Natural killer cell (primary cell): ENCODE measurements at regions not wholly inside any gene's neighbourhood (a gene's known extent, or its start where the extent isn't known, plus 50 kb on each side); places are given as distances from the start of the nearest gene placed in this dataset.

ENCODE experiments used
- ATAC-seq, 3 donors: fragments of 150-1000 bp in 2 of 3; fragments of 200-7000 bp in 1 of 3; cut with Tn5 transposase; 1 replicate in 1 of 3; 2 replicates in 2 of 3; pipeline ENCODE4 v1.10.0; 2021; ENCODE audit warnings: mild to moderate bottlenecking in 2 of 3, moderate library complexity in 2 of 3
- DNase-seq, 2 donors: peaks; one replicate each; pipeline versions ENCODE4 v3.0.0 to v3.0.0-alpha.2; 2013 to 2021; ENCODE audit warnings: mixed read lengths in 1 of 2
- H3K27ac ChIP-seq: one replicate; pipeline ENCODE4 v1.5.1; 2013; ENCODE audit warnings: mild to moderate bottlenecking, low read length
- H3K27me3 ChIP-seq: one replicate; pipeline ENCODE4 v1.6.1; 2013; ENCODE audit warnings: low read length; ENCODE audit not compliant: control insufficient read depth, insufficient read depth
- H3K36me3 ChIP-seq: one replicate; pipeline ENCODE4 v1.6.1; 2013; ENCODE audit warnings: low read length; ENCODE audit not compliant: control insufficient read depth, insufficient read depth
- H3K4me1 ChIP-seq: one replicate; pipeline ENCODE4 v1.6.1; 2013; ENCODE audit warnings: low read length; ENCODE audit not compliant: control insufficient read depth, insufficient read depth
- H3K4me3 ChIP-seq: one replicate; pipeline ENCODE4 v1.5.1; 2013; ENCODE audit warnings: low read length
- H3K9me3 ChIP-seq: one replicate; pipeline ENCODE4 v1.6.1; 2013; ENCODE audit warnings: low read length; ENCODE audit not compliant: control insufficient read depth, insufficient read depth
- H3K27ac Mint-ChIP-seq, 2 donors: one replicate each; pipeline ENCODE4 v1.8.0; 2022; ENCODE audit warnings: mild to moderate bottlenecking in 2 of 2, mixed read lengths in 2 of 2, moderate library complexity in 1 of 2
- H3K27me3 Mint-ChIP-seq, 2 donors: one replicate each; pipeline ENCODE4 v1.8.0; 2022; ENCODE audit warnings: low read depth in 2 of 2, mixed read lengths in 2 of 2
- H3K36me3 Mint-ChIP-seq: one replicate; pipeline ENCODE4 v1.8.0; 2022; ENCODE audit warnings: mixed read lengths
- H3K4me1 Mint-ChIP-seq, 2 donors: one replicate each; pipeline ENCODE4 v1.8.0; 2022; ENCODE audit warnings: mixed read lengths in 2 of 2
- H3K4me3 Mint-ChIP-seq: one replicate; pipeline ENCODE4 v1.8.0; 2022; ENCODE audit warnings: mild to moderate bottlenecking, moderate library complexity, mixed read lengths
- H3K9me3 Mint-ChIP-seq, 2 donors: one replicate each; pipeline ENCODE4 v1.8.0; 2022; ENCODE audit warnings: mixed read lengths in 2 of 2
- WGBS: methylation state at CpG from one replicate; pipeline ENCODE4 v1.1.7; 2013; ENCODE audit warnings: missing lambda C conversion rate; ENCODE audit not compliant: insufficient coverage; 5-methylcytosine and 5-hydroxymethylcytosine counted together
- intact Hi-C: fragments of 100-400 bp; cut with micrococcal nuclease; formaldehyde crosslinking; loops from one replicate; pipeline ENCODE4 v1.14.2; 2022
- TF ChIP-seq, protein P1 (sequence below): fragments of 200-600 bp; IDR thresholded peaks from one replicate; pipeline ENCODE4 v1.8.0; 2022; ENCODE audit warnings: antibody characterized with exemption

DNA sequence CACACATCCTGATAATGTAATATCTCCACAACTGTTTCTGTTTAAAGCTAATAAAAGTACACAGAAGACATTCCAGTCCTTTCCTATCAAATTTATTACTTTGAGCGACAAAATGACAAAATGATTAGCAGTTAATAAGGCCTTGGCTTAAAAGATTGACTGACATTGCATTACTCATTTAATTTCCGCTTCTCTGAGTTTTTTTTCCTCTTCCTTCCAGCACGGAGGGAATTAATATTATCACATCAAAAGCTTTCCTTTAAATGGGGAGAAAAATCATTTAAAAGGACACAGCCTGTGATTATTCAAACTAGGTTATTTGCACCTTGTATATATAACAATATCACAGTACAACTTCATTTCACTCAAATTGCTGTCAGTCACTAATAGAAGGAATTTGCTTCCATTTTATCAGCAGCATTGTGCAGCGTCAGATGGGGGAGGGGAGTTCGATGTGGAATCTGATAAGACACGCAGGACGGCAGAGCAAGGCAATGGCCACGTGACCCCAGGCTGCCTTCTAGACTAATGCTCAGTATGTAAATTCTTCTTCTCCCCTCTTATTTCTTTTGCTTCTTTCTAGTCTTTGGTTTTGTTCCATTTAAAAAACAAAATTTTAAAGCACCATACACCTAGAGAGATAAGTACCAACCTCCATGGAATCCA, 400.5 kb downstream of the IRX1 start:
- no peaks in the 10 kb centered on the region for H3K27me3 ChIP-seq
- ATAC-seq (no peak), DNase-seq (no peak)
- intact Hi-C loops = no loop called here
- no peaks in the 10 kb centered on the region for H3K36me3 ChIP-seq
- no peak overlapping the region for H3K4me3 ChIP-seq
- no peak overlapping the region for H3K27ac Mint-ChIP-seq
- no peak overlapping the region for H3K4me3 Mint-ChIP-seq
- no peaks in the 10 kb centered on the region for H3K36me3 Mint-ChIP-seq
- H3K4me1 Mint-ChIP-seq = peaks cover 19 to 23% of the 10 kb centered on the region in 2 donors
- peaks cover 0 to 4% of the 10 kb centered on the region in 2 donors for H3K9me3 Mint-ChIP-seq
- TF ChIP-seq, protein P1, sequence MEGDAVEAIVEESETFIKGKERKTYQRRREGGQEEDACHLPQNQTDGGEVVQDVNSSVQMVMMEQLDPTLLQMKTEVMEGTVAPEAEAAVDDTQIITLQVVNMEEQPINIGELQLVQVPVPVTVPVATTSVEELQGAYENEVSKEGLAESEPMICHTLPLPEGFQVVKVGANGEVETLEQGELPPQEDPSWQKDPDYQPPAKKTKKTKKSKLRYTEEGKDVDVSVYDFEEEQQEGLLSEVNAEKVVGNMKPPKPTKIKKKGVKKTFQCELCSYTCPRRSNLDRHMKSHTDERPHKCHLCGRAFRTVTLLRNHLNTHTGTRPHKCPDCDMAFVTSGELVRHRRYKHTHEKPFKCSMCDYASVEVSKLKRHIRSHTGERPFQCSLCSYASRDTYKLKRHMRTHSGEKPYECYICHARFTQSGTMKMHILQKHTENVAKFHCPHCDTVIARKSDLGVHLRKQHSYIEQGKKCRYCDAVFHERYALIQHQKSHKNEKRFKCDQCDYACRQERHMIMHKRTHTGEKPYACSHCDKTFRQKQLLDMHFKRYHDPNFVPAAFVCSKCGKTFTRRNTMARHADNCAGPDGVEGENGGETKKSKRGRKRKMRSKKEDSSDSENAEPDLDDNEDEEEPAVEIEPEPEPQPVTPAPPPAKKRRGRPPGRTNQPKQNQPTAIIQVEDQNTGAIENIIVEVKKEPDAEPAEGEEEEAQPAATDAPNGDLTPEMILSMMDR = no peak
- H3K27me3 Mint-ChIP-seq = peaks cover 7 to 8% of the 10 kb centered on the region in 2 donors
- H3K27ac ChIP-seq = no peak overlapping the region
- 59% methylated on average over 7 of the region's 8 CpGs for WGBS
- H3K4me1 ChIP-seq = no peaks in the 10 kb centered on the region
- peaks cover 7% of the 10 kb centered on the region for H3K9me3 ChIP-seq

DNA sequence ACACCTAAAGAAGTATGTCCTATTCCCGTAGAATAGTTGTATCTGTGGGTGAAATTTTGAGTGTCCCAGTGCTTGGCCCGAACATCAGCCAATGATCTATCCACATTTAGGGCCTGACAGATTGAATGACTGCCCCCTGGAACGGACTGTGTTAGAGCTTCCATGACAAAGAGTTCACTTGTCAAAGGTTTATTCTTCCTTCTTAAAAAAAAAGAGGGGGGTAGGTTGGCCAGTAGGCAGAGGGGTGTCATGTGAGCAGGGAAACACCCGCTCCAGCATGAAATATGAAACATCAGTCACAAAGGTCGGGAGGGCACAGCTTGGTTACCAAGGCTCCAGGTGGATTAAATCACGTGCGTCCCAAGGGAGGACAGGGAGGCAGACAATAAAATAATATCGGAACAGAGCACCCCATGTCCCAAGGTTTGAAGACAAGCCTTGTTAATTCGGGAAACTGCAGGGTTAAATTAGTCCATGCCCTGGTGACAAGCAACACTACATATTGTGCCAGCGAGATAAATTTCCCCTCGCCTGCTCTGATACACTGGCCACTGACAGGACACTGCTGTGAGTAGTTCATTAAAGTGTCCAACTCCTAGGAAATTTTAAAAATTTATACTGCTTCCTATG, 401.2 kb downstream of the IRX1 start:
- TF ChIP-seq, protein P1 = no peak
- WGBS = 89% methylated on average over 11 of the region's 11 CpGs
- DNase-seq = no peak
- H3K27ac Mint-ChIP-seq = no peak overlapping the region
- H3K36me3 Mint-ChIP-seq = no peaks in the 10 kb centered on the region
- no peak overlapping the region for H3K4me3 ChIP-seq
- H3K9me3 Mint-ChIP-seq = no peaks in the 10 kb centered on the region
- H3K4me1 ChIP-seq = no peaks in the 10 kb centered on the region
- H3K27me3 ChIP-seq = no peaks in the 10 kb centered on the region
- H3K27ac ChIP-seq = no peak overlapping the region
- peaks cover 5% of the 10 kb centered on the region for H3K9me3 ChIP-seq
- H3K4me3 Mint-ChIP-seq = no peak overlapping the region
- H3K27me3 Mint-ChIP-seq = peaks cover 7 to 8% of the 10 kb centered on the region in 2 donors
- intact Hi-C loops = no loop called here
- no peak for ATAC-seq
- H3K36me3 ChIP-seq = no peaks in the 10 kb centered on the region
- H3K4me1 Mint-ChIP-seq = peaks cover 19 to 23% of the 10 kb centered on the region in 2 donors

DNA sequence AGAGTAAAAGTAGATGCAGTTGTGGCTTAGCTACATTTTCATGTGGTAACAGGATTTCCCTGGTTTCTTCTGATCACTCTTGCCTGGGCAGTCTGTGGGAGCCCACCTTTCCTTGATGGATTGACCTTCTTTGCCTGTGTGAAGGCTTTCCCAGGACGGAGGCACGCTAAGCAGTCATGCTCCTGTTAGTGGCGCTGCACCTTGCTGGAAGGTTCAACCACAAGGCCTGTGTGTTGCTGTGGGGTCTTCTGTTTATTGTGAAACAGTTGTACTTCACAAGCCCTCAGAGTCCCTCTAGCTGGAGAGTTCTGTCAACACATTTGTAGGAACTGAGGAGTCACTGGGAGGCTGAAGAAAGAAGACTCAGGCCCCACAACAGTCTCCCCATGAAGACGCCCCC, 402.0 kb downstream of the IRX1 start:
- TF ChIP-seq, protein P1 = no peak
- Mint-ChIP-seq H3K4me3 (no peak overlapping the region), H3K9me3 (no peaks in the 10 kb centered on the region), H3K27me3 (peaks cover 7 to 8% of the 10 kb centered on the region in 2 donors), H3K27ac (no peak overlapping the region), H3K36me3 (no peaks in the 10 kb centered on the region), H3K4me1 (peaks cover 19 to 23% of the 10 kb centered on the region in 2 donors)
- Histone ChIP-seq H3K4me3 (no peak overlapping the region), H3K27me3 (no peaks in the 10 kb centered on the region), H3K9me3 (no peaks in the 10 kb centered on the region), H3K4me1 (no peaks in the 10 kb centered on the region), H3K27ac (no peak overlapping the region), H3K36me3 (no peaks in the 10 kb centered on the region)
- 96% methylated on average over 4 of the region's 4 CpGs for WGBS
- DNase-seq (no peak), ATAC-seq (no peak)
- intact Hi-C loops = no loop called here
